GM10266 (cell line): ENCODE measurements at regions not wholly inside any gene's neighbourhood (a gene's known extent, or its start where the extent isn't known, plus 50 kb on each side); places are given as distances from the start of the nearest gene placed in this dataset.

Experiments
- DNase-seq: peaks from one replicate; pipeline ENCODE4 v3.0.0; 2012; ENCODE audit errors: extremely low spot score
- TF ChIP-seq, protein P1 (sequence below): IDR thresholded peaks from 2 replicates; pipeline ENCODE4 v1.5.1; 2012; ENCODE audit warnings: mild to moderate bottlenecking, low read depth; ENCODE audit not compliant: control insufficient read depth, insufficient read depth; ENCODE audit errors: missing control alignments

GRCh38 chr13:65882810-65883209 is 1347.3 kb downstream of the PCDH9 start:
- no peak for DNase-seq
- TF ChIP-seq, protein P1, sequence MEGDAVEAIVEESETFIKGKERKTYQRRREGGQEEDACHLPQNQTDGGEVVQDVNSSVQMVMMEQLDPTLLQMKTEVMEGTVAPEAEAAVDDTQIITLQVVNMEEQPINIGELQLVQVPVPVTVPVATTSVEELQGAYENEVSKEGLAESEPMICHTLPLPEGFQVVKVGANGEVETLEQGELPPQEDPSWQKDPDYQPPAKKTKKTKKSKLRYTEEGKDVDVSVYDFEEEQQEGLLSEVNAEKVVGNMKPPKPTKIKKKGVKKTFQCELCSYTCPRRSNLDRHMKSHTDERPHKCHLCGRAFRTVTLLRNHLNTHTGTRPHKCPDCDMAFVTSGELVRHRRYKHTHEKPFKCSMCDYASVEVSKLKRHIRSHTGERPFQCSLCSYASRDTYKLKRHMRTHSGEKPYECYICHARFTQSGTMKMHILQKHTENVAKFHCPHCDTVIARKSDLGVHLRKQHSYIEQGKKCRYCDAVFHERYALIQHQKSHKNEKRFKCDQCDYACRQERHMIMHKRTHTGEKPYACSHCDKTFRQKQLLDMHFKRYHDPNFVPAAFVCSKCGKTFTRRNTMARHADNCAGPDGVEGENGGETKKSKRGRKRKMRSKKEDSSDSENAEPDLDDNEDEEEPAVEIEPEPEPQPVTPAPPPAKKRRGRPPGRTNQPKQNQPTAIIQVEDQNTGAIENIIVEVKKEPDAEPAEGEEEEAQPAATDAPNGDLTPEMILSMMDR: no peak

DNA sequence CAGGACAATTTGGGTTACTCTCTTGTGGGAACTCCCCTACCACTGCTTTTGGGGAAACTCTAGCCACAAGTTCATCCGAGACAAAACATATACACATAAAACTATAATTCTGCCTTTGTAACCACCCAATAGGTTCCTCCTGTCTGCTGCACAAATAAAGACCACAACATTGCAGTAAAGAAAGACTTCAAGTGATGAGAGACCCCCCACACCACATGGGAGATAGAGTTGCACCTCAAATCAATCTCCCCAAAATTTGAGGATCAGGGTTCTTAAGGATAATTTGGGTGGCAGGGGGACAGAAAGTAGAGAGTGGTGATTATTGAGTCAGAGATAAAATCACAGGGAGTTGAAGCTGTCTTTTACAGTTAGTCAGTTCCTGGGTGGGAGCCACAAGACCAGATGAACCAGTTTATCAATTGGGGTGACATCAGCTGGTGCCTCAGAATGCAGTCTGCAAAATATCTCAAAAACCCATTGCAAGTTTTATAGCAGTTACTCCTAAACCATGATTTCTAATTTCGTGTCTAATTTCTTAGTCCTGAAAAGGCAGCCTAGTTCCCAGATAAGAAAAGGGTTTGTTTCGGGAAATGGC is 1348.5 kb downstream of the PCDH9 start:
- TF ChIP-seq, protein P1: no peak
- DNase-seq: no peak

- no peak for DNase-seq
- TF ChIP-seq, protein P1: no peak
These were observed 1355.1 kb downstream of the PCDH9 start for GRCh38 chr13:65875031-65875430.

DNA sequence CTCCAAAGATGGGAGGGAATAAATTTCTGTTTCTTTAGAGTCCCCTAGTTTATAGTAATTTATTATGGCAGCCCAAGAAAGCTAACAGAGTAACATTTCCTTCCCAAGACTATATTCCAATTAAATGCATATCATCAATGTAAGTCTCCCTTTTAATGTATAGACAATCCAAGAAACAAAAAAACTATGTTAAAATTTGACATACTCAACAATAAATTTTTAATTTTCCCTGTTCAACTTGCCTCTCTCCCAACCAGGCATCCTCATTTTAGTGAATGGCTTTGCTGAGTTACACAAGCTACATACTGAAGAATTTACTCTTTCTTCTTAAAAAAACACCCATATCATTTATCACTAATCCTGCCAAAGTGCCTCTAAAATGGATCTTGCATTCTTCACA is 1357.7 kb downstream of the PCDH9 start:
- TF ChIP-seq, protein P1: no peak

GRCh38 chr13:65868884-65869283 is 1361.3 kb downstream of the PCDH9 start:
- no peak for DNase-seq
- TF ChIP-seq, protein P1: no peak

More for the DNA sequence above, 1357.7 kb downstream of the PCDH9 start:
- DNase-seq: no peak

- DNase-seq: no peak
- TF ChIP-seq, protein P1: no peak
These were observed 1362.0 kb downstream of the PCDH9 start for GRCh38 chr13:65868099-65868498.

GRCh38 chr13:65866138-65866537 is 1364.0 kb downstream of the PCDH9 start:
- no peak for DNase-seq
- TF ChIP-seq, protein P1: no peak
